SK-N-SH (cell line): ENCODE measurements at regions not wholly inside any gene's neighbourhood (a gene's known extent, or its start where the extent isn't known, plus 50 kb on each side); places are given as distances from the start of the nearest gene placed in this dataset.

Experiments used
- CTCF ChIA-PET: fragments of 300-600, 350-600 bp; formaldehyde crosslinking; extraction: SDS; loops from one replicate; lab custom pipeline; 2021; lab: Yijun Ruan, JAX
- POLR2A ChIA-PET: fragments of 350-600 bp; sonication (Branson Sonifier 250); formaldehyde crosslinking; extraction: SDS; loops from one replicate; lab custom pipeline; 2020; ENCODE audit warnings: antibody characterized with exemption, inconsistent platforms; lab: Yijun Ruan, JAX
- DNase-seq: peaks from one replicate; pipeline ENCODE4 v3.0.0; 2012
- H2AFZ ChIP-seq: fragments of 200-600 bp; sonication (generic); 2 replicates; pipeline ENCODE4 v1.8.1; 2016; ENCODE audit warnings: antibody characterized with exemption, mild to moderate bottlenecking, low read depth
- H3F3A ChIP-seq: fragments of 200-600 bp; sonication (generic); replicated peaks from 2 replicates; pipeline ENCODE3; 2016; ENCODE audit warnings: antibody characterized with exemption, mild to moderate bottlenecking; ENCODE audit not compliant: insufficient read depth
- H3K27ac ChIP-seq, 2 experiments: fragments of 200-500 bp in 1 of 2; fragments of 200-600 bp in 1 of 2; sonication (Bioruptor generic) in 1 of 2; sonication (generic), shearing (Covaris generic) in 1 of 2; 2 replicates each; pipeline versions ENCODE4 v1.5.1 to v1.6.1; 2014 to 2016; ENCODE audit warnings: low read depth in 2 of 2, inconsistent platforms in 1 of 2, low read length in 1 of 2, mild to moderate bottlenecking in 1 of 2, mixed read lengths in 1 of 2
- H3K27me3 ChIP-seq: fragments of 200-600 bp; sonication (generic), shearing (Covaris generic); 2 replicates; pipeline ENCODE4 v1.6.1; 2016; ENCODE audit warnings: mixed run types; ENCODE audit not compliant: insufficient read depth
- H3K36me3 ChIP-seq, 2 experiments: fragments of 200-500 bp in 1 of 2; fragments of 200-600 bp in 1 of 2; sonication (Bioruptor generic) in 1 of 2; sonication (generic) in 1 of 2; replicated peaks in 1 of 2; 2 replicates each; pipeline versions ENCODE3 to v1.5.1; 2014 to 2016; ENCODE audit warnings: low read length in 1 of 2, mild to moderate bottlenecking in 1 of 2; ENCODE audit not compliant: insufficient read depth in 2 of 2, control insufficient read depth in 1 of 2
- H3K4me1 ChIP-seq, 2 experiments: fragments of 200-500 bp in 1 of 2; fragments of 200-600 bp in 1 of 2; sonication (Bioruptor generic) in 1 of 2; sonication (generic), shearing (Covaris generic) in 1 of 2; 2 replicates each; pipeline versions ENCODE4 v1.5.1 to v1.6.1; 2014 to 2016; ENCODE audit warnings: low read depth in 1 of 2, low read length in 1 of 2, mixed run types in 1 of 2; ENCODE audit not compliant: insufficient read depth in 2 of 2, control insufficient read depth in 1 of 2
- H3K4me2 ChIP-seq: fragments of 200-600 bp; sonication (generic), shearing (Covaris generic); 2 replicates; pipeline ENCODE4 v1.6.1; 2017; ENCODE audit warnings: mixed run types
- H3K4me3 ChIP-seq, 2 experiments: fragments of 200-500 bp in 1 of 2; fragments of 200-600 bp in 1 of 2; sonication (Bioruptor generic) in 1 of 2; sonication (generic), shearing (Covaris generic) in 1 of 2; 2 replicates each; pipeline versions ENCODE4 v1.5.1 to v1.8.1; 2014 to 2016; ENCODE audit warnings: low read depth in 2 of 2, inconsistent platforms in 1 of 2, low read length in 1 of 2, mild to moderate bottlenecking in 1 of 2, mixed read lengths in 1 of 2, moderate library complexity in 1 of 2
- H3K79me2 ChIP-seq: fragments of 200-600 bp; sonication (generic); 2 replicates; pipeline ENCODE4 v1.8.1; 2017; ENCODE audit warnings: mild to moderate bottlenecking; ENCODE audit not compliant: insufficient read depth
- H3K9ac ChIP-seq: fragments of 200-600 bp; sonication (generic); 2 replicates; pipeline ENCODE4 v1.6.1; 2017; ENCODE audit warnings: mixed run types
- H3K9me2 ChIP-seq: fragments of 200-600 bp; sonication (generic); 2 replicates; pipeline ENCODE4 v1.6.1; 2017; ENCODE audit warnings: mixed run types
- H3K9me3 ChIP-seq: fragments of 200-600 bp; sonication (generic); 2 replicates; pipeline ENCODE4 v1.6.1; 2017; ENCODE audit warnings: mixed run types, mild to moderate bottlenecking, moderate library complexity
- H4K20me1 ChIP-seq: fragments of 200-600 bp; sonication (generic); 2 replicates; pipeline ENCODE4 v1.6.1; 2017; ENCODE audit warnings: mild to moderate bottlenecking, mixed run types; ENCODE audit not compliant: insufficient read depth
- CHD2 ChIP-seq: fragments of 150-350 bp; IDR thresholded peaks from 2 replicates; pipeline ENCODE4 v1.6.1; 2018; ENCODE audit warnings: low read length; ENCODE audit not compliant: partially characterized antibody
- ELF1 ChIP-seq: IDR thresholded peaks from 2 replicates; pipeline ENCODE4 v1.4.0; 2012
- EP300 ChIP-seq, 2 experiments: IDR thresholded peaks; 2 replicates each; pipeline versions ENCODE4 v1.4.0 to v1.6.1; 2012; ENCODE audit warnings: borderline replicate concordance in 1 of 2, low read depth in 1 of 2, low read length in 1 of 2
- EZH2phosphoT487 ChIP-seq: fragments of 200-600 bp; sonication (generic); IDR thresholded peaks from 2 replicates; pipeline ENCODE4 v1.6.1; 2017; ENCODE audit warnings: low read depth, mixed run types, mild to moderate bottlenecking, antibody characterized with exemption, moderate library complexity, borderline replicate concordance
- FOSL2 ChIP-seq: IDR thresholded peaks from 2 replicates; pipeline ENCODE4 v1.4.0; 2012; ENCODE audit warnings: low read depth, mild to moderate bottlenecking, moderate library complexity, borderline replicate concordance
- FOXM1 ChIP-seq: IDR thresholded peaks from 2 replicates; pipeline ENCODE4 v1.4.0; 2012; ENCODE audit warnings: low read depth, mild to moderate bottlenecking
- GABPA ChIP-seq: IDR thresholded peaks from 2 replicates; pipeline ENCODE4 v1.4.0; 2012; ENCODE audit warnings: low read depth, mild to moderate bottlenecking
- GATA2 ChIP-seq: sonication (generic); formaldehyde crosslinking; IDR thresholded peaks from 2 replicates; pipeline ENCODE4 v1.5.0; 2020; ENCODE audit warnings: mild to moderate bottlenecking, missing genetic modification reagents
- IRF3 ChIP-seq: fragments of 150-350 bp; IDR thresholded peaks from 2 replicates; pipeline ENCODE4 v1.6.1; 2016; ENCODE audit warnings: mild to moderate bottlenecking, low read depth, low read length
- JUND ChIP-seq: IDR thresholded peaks from 2 replicates; pipeline ENCODE4 v1.4.0; 2012
- MEF2A ChIP-seq: IDR thresholded peaks from 2 replicates; pipeline ENCODE4 v1.4.0; 2012; ENCODE audit warnings: low read depth, borderline replicate concordance
- NRF1 ChIP-seq: IDR thresholded peaks from 2 replicates; pipeline ENCODE4 v1.6.1; 2012; ENCODE audit warnings: low read depth, mild to moderate bottlenecking, low read length
- POLR2AphosphoS5 ChIP-seq: IDR thresholded peaks from 2 replicates; pipeline ENCODE4 v1.6.1; 2012; ENCODE audit warnings: low read depth, low read length
- RFX5 ChIP-seq: IDR thresholded peaks from 2 replicates; pipeline ENCODE4 v1.6.1; 2012; ENCODE audit warnings: mild to moderate bottlenecking, improper control_type of control experiment, low read length
- RXRA ChIP-seq: IDR thresholded peaks from 2 replicates; pipeline ENCODE4 v1.4.0; 2012; ENCODE audit warnings: low read depth, mild to moderate bottlenecking, borderline replicate concordance
- SIN3A ChIP-seq: IDR thresholded peaks from 2 replicates; pipeline ENCODE4 v1.6.1; 2012; ENCODE audit warnings: low read depth, mild to moderate bottlenecking, low read length, moderate library complexity, borderline replicate concordance
- SMC3 ChIP-seq: IDR thresholded peaks from 2 replicates; pipeline ENCODE4 v1.6.1; 2012; ENCODE audit warnings: low read depth, low read length, improper control_type of control experiment
- TAF1 ChIP-seq: IDR thresholded peaks from 2 replicates; pipeline ENCODE4 v1.6.1; 2012; ENCODE audit warnings: low read depth, mild to moderate bottlenecking, low read length, moderate library complexity, borderline replicate concordance
- WGBS: methylation state at CpG from one replicate; pipeline ENCODE4 v1.1.6; 2017; ENCODE audit warnings: low lambda C conversion rate; 5-methylcytosine and 5-hydroxymethylcytosine counted together
- TF ChIP-seq, protein P1 (sequence below): fragments of 200-600 bp; sonication (generic); IDR thresholded peaks from 2 replicates; pipeline ENCODE4 v1.6.1; 2017; ENCODE audit warnings: antibody characterized with exemption, mild to moderate bottlenecking, moderate library complexity
- TF ChIP-seq, protein P2 (sequence below): IDR thresholded peaks from 2 replicates; pipeline ENCODE4 v1.4.0; 2012; ENCODE audit warnings: low read depth

DNA sequence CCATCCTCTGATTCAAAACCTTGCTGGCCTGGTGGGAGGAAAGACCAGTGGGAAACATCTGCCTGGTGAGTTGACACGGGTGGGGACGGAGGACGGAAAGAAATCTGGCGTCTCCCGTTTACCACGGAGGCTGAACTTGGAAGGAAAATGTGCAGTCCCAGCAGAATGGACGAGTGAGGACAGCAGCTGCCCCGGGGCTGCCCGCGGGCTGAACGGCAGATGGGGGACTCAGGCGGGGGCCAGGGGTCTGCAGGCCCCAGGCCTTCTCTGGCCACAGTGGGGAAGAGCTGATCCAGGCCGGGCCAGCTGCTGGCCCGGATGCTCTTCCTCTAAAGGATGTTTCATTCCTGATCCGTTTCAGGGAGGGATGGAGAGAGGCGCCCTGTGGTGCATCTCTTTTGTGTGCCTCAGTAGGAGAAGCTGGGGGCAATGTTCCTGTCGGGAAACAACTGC is 147.5 kb upstream of the CHST15 start:
- no peak for TF ChIP-seq SIN3A
- TF ChIP-seq GATA2 = no peak
- TF ChIP-seq GABPA = no peak
- TF ChIP-seq EP300 (IDR thresholded peaks at IDR 0.05; ENCODE audit: borderline replicate concordance in 1 of 2, low read depth in 1 of 2, low read length in 1 of 2) = no peak
- TF ChIP-seq FOSL2 = no peak
- TF ChIP-seq RXRA = no peak
- TF ChIP-seq EZH2phosphoT487 = no peak
- no peak for TF ChIP-seq ELF1
- no peak for TF ChIP-seq RFX5
- TF ChIP-seq SMC3 = no peak
- TF ChIP-seq IRF3 = no peak
- TF ChIP-seq MEF2A = no peak
- TF ChIP-seq FOXM1 = no peak
- no peak for TF ChIP-seq CHD2
- no peak for TF ChIP-seq TAF1
- TF ChIP-seq, protein P1, sequence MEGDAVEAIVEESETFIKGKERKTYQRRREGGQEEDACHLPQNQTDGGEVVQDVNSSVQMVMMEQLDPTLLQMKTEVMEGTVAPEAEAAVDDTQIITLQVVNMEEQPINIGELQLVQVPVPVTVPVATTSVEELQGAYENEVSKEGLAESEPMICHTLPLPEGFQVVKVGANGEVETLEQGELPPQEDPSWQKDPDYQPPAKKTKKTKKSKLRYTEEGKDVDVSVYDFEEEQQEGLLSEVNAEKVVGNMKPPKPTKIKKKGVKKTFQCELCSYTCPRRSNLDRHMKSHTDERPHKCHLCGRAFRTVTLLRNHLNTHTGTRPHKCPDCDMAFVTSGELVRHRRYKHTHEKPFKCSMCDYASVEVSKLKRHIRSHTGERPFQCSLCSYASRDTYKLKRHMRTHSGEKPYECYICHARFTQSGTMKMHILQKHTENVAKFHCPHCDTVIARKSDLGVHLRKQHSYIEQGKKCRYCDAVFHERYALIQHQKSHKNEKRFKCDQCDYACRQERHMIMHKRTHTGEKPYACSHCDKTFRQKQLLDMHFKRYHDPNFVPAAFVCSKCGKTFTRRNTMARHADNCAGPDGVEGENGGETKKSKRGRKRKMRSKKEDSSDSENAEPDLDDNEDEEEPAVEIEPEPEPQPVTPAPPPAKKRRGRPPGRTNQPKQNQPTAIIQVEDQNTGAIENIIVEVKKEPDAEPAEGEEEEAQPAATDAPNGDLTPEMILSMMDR = no peak
- no peak for TF ChIP-seq POLR2AphosphoS5
- TF ChIP-seq NRF1 = no peak
- TF ChIP-seq, protein P2, sequence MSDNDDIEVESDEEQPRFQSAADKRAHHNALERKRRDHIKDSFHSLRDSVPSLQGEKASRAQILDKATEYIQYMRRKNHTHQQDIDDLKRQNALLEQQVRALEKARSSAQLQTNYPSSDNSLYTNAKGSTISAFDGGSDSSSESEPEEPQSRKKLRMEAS = no peak
- no peak for TF ChIP-seq JUND
- Histone ChIP-seq H3F3A (no peaks in the 10 kb centered on the region), H3K4me1 (peaks cover 0 to 33% of the 10 kb centered on the region in 2 experiments; a peak in 2 of 4 replicates), H4K20me1 (no peaks in the 10 kb centered on the region), H3K4me2 (no peak overlapping the region), H3K79me2 (no peaks in the 10 kb centered on the region), H3K36me3 (no peaks in the 10 kb centered on the region), H3K9me2 (no peaks in the 10 kb centered on the region), H2AFZ (no peak overlapping the region), H3K9me3 (no peaks in the 10 kb centered on the region), H3K27ac (no peak overlapping the region), H3K27me3 (no peaks in the 10 kb centered on the region), H3K4me3 (no peak overlapping the region), H3K9ac (no peak overlapping the region)
- POLR2A ChIA-PET = no interaction called here
- WGBS = 64% methylated on average over 12 of the region's 17 CpGs
- CTCF ChIA-PET = interaction anchor here (1.1 to 1.6 kb wide), 2 partner anchors 144 to 148 kb away, joined by 3 to 5 read pairs; no protein-coding TSS in a partner anchor
- no peak for DNase-seq
